ENCODE measurements at regions not wholly inside any gene's neighbourhood (a gene's known extent, or its start where the extent isn't known, plus 50 kb on each side); places are given as distances from the start of the nearest gene placed in this dataset.

DNA sequence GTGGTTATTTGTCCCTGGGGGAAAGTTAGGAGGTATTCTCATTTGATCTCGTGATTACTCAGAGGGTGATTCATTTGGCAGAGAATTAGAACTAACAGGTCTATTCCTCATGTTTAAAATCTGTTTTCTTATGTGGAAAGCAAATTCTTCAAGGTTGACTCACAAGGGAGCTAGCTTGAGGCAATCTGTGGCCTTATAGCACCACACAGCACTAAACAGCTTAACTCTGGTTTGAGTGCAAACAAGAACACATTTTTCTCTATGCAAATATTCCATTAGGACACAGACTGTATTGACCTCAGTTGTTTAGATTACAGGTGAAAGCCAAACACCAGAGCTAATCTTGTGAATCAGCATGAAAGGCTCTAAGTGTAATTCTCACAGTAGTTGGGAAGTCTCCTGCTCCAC is 694.4 kb upstream of the POU3F4 start:
- Histone ChIP-seq H3K27ac (no peak overlapping the region), H3K4me3 (ENCODE audit: low read depth, low read length) (no peak overlapping the region), H3K27me3 (replicated peaks) (no peaks in the 10 kb centered on the region), H3K36me3 (replicated peaks) (no peaks in the 10 kb centered on the region)
- in situ Hi-C loops (cut with HindIII; ENCODE audit: low pct_ligation_motif_present, low sequenced_read_pairs), result no loop called here
- TF ChIP-seq, protein P1, sequence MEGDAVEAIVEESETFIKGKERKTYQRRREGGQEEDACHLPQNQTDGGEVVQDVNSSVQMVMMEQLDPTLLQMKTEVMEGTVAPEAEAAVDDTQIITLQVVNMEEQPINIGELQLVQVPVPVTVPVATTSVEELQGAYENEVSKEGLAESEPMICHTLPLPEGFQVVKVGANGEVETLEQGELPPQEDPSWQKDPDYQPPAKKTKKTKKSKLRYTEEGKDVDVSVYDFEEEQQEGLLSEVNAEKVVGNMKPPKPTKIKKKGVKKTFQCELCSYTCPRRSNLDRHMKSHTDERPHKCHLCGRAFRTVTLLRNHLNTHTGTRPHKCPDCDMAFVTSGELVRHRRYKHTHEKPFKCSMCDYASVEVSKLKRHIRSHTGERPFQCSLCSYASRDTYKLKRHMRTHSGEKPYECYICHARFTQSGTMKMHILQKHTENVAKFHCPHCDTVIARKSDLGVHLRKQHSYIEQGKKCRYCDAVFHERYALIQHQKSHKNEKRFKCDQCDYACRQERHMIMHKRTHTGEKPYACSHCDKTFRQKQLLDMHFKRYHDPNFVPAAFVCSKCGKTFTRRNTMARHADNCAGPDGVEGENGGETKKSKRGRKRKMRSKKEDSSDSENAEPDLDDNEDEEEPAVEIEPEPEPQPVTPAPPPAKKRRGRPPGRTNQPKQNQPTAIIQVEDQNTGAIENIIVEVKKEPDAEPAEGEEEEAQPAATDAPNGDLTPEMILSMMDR (IDR thresholded peaks at IDR 0.05; ENCODE audit: low read depth, low read length, missing control alignments), result no peak
- peak; percentile 0 for DNase-seq

- in situ Hi-C loops (cut with HindIII; ENCODE audit: low pct_ligation_motif_present, low sequenced_read_pairs), result no loop called here
- TF ChIP-seq, protein P1 (IDR thresholded peaks at IDR 0.05; ENCODE audit: low read depth, low read length, missing control alignments), result no peak
- DNase-seq, result no peak
- H3K27me3 ChIP-seq (replicated peaks), result no peaks in the 10 kb centered on the region
- H3K36me3 ChIP-seq (replicated peaks), result no peaks in the 10 kb centered on the region
- H3K4me3 ChIP-seq (ENCODE audit: low read depth, low read length), result no peak overlapping the region
- no peak overlapping the region for H3K27ac ChIP-seq
These were observed 692.1 kb upstream of the POU3F4 start for GRCh38 chrX:82816001-82816400.

DNA sequence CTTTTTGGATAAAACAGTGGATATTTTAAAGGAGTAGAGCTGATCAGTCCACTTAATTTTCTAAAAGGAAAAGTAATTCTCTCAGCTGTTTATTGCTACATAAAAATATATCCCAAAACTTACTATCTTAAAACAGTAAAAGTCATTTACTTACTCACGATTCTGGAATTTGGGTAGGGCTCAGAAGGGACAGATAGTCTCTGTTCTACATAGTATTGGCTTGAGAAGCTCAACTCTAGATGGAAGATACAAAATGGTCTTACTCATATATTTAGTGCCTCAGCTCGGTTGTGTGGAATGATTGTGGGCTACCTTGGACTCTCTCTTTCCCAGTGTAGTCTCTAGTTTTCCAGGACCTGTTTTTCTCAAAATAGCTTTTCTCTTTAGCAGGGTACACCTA is 691.5 kb upstream of the POU3F4 start:
- Histone ChIP-seq H3K27me3 (replicated peaks) (no peaks in the 10 kb centered on the region), H3K4me3 (ENCODE audit: low read depth, low read length) (no peak overlapping the region), H3K27ac (no peak overlapping the region), H3K36me3 (replicated peaks) (no peaks in the 10 kb centered on the region)
- TF ChIP-seq, protein P1 (IDR thresholded peaks at IDR 0.05; ENCODE audit: low read depth, low read length, missing control alignments), result no peak
- no peak for DNase-seq
- in situ Hi-C loops (cut with HindIII; ENCODE audit: low pct_ligation_motif_present, low sequenced_read_pairs), result no loop called here

GRCh38 chrX:82842286-82842685 is 665.8 kb upstream of the POU3F4 start:
- no peak overlapping the region for H3K4me3 ChIP-seq (ENCODE audit: low read depth, low read length)
- H3K27ac ChIP-seq, result no peak overlapping the region
- TF ChIP-seq, protein P1 (IDR thresholded peaks at IDR 0.05; ENCODE audit: low read depth, low read length, missing control alignments), result no peak
- H3K36me3 ChIP-seq (replicated peaks), result no peaks in the 10 kb centered on the region
- H3K27me3 ChIP-seq (replicated peaks), result no peaks in the 10 kb centered on the region
- DNase-seq, result no peak
- in situ Hi-C loops (cut with HindIII; ENCODE audit: low pct_ligation_motif_present, low sequenced_read_pairs), result no loop called here

DNA sequence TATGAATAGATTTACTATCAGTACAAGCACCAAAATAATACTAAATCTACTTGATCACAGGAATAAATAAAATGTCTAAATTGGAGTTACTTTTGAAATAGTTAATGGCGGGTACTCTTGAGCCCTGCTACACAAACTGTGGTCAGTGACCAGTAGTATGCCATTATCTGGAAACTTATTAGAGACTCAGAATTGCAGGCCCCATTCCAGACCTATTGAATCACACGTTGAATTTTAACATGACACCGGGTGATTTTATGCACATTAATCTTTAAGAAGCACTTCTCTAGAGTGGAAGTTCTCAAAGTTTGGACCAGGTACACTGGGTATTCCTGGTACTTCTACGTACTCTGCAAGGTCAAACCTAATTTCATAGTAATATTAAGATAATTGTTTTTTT is 660.0 kb upstream of the POU3F4 start:
- H3K4me3 ChIP-seq (ENCODE audit: low read depth, low read length), result no peak overlapping the region
- H3K27ac ChIP-seq, result no peak overlapping the region
- H3K27me3 ChIP-seq (replicated peaks), result no peaks in the 10 kb centered on the region
- in situ Hi-C loops (cut with HindIII; ENCODE audit: low pct_ligation_motif_present, low sequenced_read_pairs), result no loop called here
- H3K36me3 ChIP-seq (replicated peaks), result no peaks in the 10 kb centered on the region
- no peak for DNase-seq
- TF ChIP-seq, protein P1 (IDR thresholded peaks at IDR 0.05; ENCODE audit: low read depth, low read length, missing control alignments), result no peak

Data from brain microvascular endothelial cell (primary cell).